HepG2 (cell line): ENCODE measurements at regions not wholly inside any gene's neighbourhood (a gene's known extent, or its start where the extent isn't known, plus 50 kb on each side); places are given as distances from the start of the nearest gene placed in this dataset.

Experiments used
- ATAC-seq: fragments of 200-7000 bp; cut with Tn5 transposase; 3 replicates; pipeline ENCODE4 v1.9.1; 2020; ENCODE audit warnings: mild to moderate bottlenecking, moderate library complexity
- BruUV-seq: library from RNA; stranded (reverse); fragments of 400-500 nt; replicated peaks from 2 replicates; lab custom pipeline; 2021; lab: Mats Ljungman, UMichigan
- CTCF ChIA-PET: fragments of 300-600 bp; formaldehyde crosslinking; extraction: SDS; loops from one replicate; lab custom pipeline; 2021; ENCODE audit warnings: low total read pairs, inconsistent platforms, low intra/inter-chr PET ratio; lab: Yijun Ruan, JAX
- POLR2A ChIA-PET: fragments of 350-600 bp; sonication (Branson Sonifier 250); formaldehyde crosslinking; loops from one replicate; lab custom pipeline; 2020; ENCODE audit warnings: antibody characterized with exemption, inconsistent platforms; lab: Yijun Ruan, JAX
- DNase-seq: peaks from one replicate; pipeline ENCODE4 v3.0.0-alpha.2; 2015; ENCODE audit warnings: low spot score
- FAIRE-seq: peaks from 3 replicates; lab custom pipeline; 2011; peaks lifted over from hg19 to GRCh38; lab: Jason Lieb, UNC
- H2AFZ ChIP-seq: one replicate; pipeline ENCODE4 v1.6.1; 2011; ENCODE audit warnings: low read length, inconsistent platforms
- H3K27ac ChIP-seq: fragments of 300-600 bp; 3 replicates; pipeline ENCODE4 v1.8.0; 2011; ENCODE audit warnings: mixed run types, mild to moderate bottlenecking, mixed read lengths, low read length, inconsistent platforms; ENCODE audit not compliant: insufficient read depth; ENCODE audit errors: extremely low read length
- H3K27me3 ChIP-seq, 2 experiments: fragments of 200-600 bp in 1 of 2; 2 replicates in 1 of 2; 3 replicates in 1 of 2; pipeline versions ENCODE4 v1.6.0 to v1.8.0; 2011; ENCODE audit warnings: low read length in 2 of 2, mild to moderate bottlenecking in 2 of 2, moderate library complexity in 2 of 2, inconsistent platforms in 1 of 2; ENCODE audit not compliant: insufficient read depth in 2 of 2, control insufficient read depth in 1 of 2
- H3K36me3 ChIP-seq, 2 experiments: fragments of 200-600 bp in 1 of 2; replicated peaks in 1 of 2; 2 replicates in 1 of 2; 3 replicates in 1 of 2; pipeline versions ENCODE4 v1.5.1 to v1.8.0; 2011; ENCODE audit warnings: low read length in 2 of 2, inconsistent platforms in 1 of 2; ENCODE audit not compliant: insufficient read depth in 2 of 2, control insufficient read depth in 1 of 2
- H3K4me1 ChIP-seq: 2 replicates; pipeline ENCODE4 v1.5.1; 2012; ENCODE audit warnings: low read length, inconsistent platforms; ENCODE audit not compliant: insufficient read depth
- H3K4me2 ChIP-seq: 2 replicates; pipeline ENCODE4 v1.6.0; 2011; ENCODE audit warnings: low read depth, low read length, inconsistent platforms
- H3K4me3 ChIP-seq, 3 experiments: fragments of 200-600 bp in 1 of 3; sonication (generic), shearing (Covaris generic) in 1 of 3; replicated peaks in 1 of 3; 2 replicates each; pipeline ENCODE4 v1.5.1; 2011 to 2016; ENCODE audit warnings: low read length in 3 of 3, inconsistent platforms in 2 of 3, low read depth in 2 of 3, mild to moderate bottlenecking in 2 of 3, control low read depth in 1 of 3, mixed read lengths in 1 of 3; ENCODE audit not compliant: insufficient read depth in 1 of 3
- H3K79me2 ChIP-seq: one replicate; pipeline ENCODE4 v1.6.1; 2011; ENCODE audit warnings: low read length, inconsistent platforms; ENCODE audit not compliant: insufficient read depth
- H3K9ac ChIP-seq: 2 replicates; pipeline ENCODE4 v1.6.0; 2011; ENCODE audit warnings: mild to moderate bottlenecking, low read depth, low read length, inconsistent platforms; ENCODE audit not compliant: insufficient read depth
- H3K9me3 ChIP-seq: 2 replicates; pipeline ENCODE4 v1.5.1; 2012; ENCODE audit warnings: mild to moderate bottlenecking, low read length
- H4K20me1 ChIP-seq: 2 replicates; pipeline ENCODE4 v1.6.0; 2011; ENCODE audit warnings: inconsistent platforms, mild to moderate bottlenecking, low read length, moderate library complexity; ENCODE audit not compliant: insufficient read depth
- AHDC1 ChIP-seq: sonication (generic); formaldehyde crosslinking; IDR thresholded peaks from 2 replicates; pipeline ENCODE4 v1.5.1; 2020; ENCODE audit warnings: mild to moderate bottlenecking, missing genetic modification reagents, borderline replicate concordance
- CTCF ChIP-seq: sonication (generic); formaldehyde crosslinking; IDR thresholded peaks from 2 replicates; pipeline ENCODE4 v1.5.0; 2020; ENCODE audit warnings: mild to moderate bottlenecking, missing genetic modification reagents, moderate library complexity
- HOXA3 ChIP-seq: sonication (generic); formaldehyde crosslinking; IDR thresholded peaks from 2 replicates; pipeline ENCODE4 v1.5.0; 2020; ENCODE audit warnings: missing genetic modification reagents
- KAT7 ChIP-seq: IDR thresholded peaks from 2 replicates; pipeline ENCODE4 v1.6.1; 2018; ENCODE audit warnings: borderline replicate concordance, missing compliant biosample characterization
- KDM1A ChIP-seq: IDR thresholded peaks from 2 replicates; pipeline ENCODE4 v1.6.1; 2016; ENCODE audit warnings: missing compliant biosample characterization
- STAG1 ChIP-seq: sonication (generic); formaldehyde crosslinking; IDR thresholded peaks from 2 replicates; pipeline ENCODE4 v1.4.0; 2020; ENCODE audit warnings: missing genetic modification reagents
- TBX3 ChIP-seq: fragments of 450-650 bp; IDR thresholded peaks from 2 replicates; pipeline ENCODE4 v1.6.1; 2017; ENCODE audit warnings: antibody characterized with exemption, mild to moderate bottlenecking, inconsistent platforms, borderline replicate concordance
- ZFYVE20 ChIP-seq: sonication (generic); formaldehyde crosslinking; IDR thresholded peaks from 2 replicates; pipeline ENCODE4 v1.8.0; 2023; ENCODE audit warnings: low read depth, mild to moderate bottlenecking, moderate library complexity, missing genetic modification reagents, borderline replicate concordance
- ZNF512 ChIP-seq: sonication (generic); formaldehyde crosslinking; IDR thresholded peaks from 2 replicates; pipeline ENCODE4 v1.4.0; 2020; ENCODE audit warnings: mild to moderate bottlenecking, missing genetic modification reagents
- WGBS: methylation state at CpG from one replicate; pipeline ENCODE4 v1.1.6; 2017; ENCODE audit warnings: low lambda C conversion rate; 5-methylcytosine and 5-hydroxymethylcytosine counted together
- in situ Hi-C: cut with HindIII; loops from 2 replicates; pipeline ENCODE4 v1.10.0; 2017; ENCODE audit warnings: low pct_unique_long_range_greater_than_20kb; ENCODE audit not compliant: extremely low pct_ligation_motif_present
- intact Hi-C: fragments of 100-400 bp; cut with micrococcal nuclease; formaldehyde crosslinking; loops from one replicate; pipeline ENCODE4 v1.10.0; 2022; ENCODE audit not compliant: unreplicated experiment

- no peak for FAIRE-seq
- BruUV-seq, result no TSS peak
- Histone ChIP-seq H3K9ac (no peak overlapping the region), H3K27ac (no peak overlapping the region), H3K4me1 (no peaks in the 10 kb centered on the region), H3K79me2 (no peaks in the 10 kb centered on the region), H4K20me1 (no peaks in the 10 kb centered on the region), H3K27me3 (no peaks in the 10 kb centered on the region; a peak in 2 of 5 replicates), H3K36me3 (no peaks in the 10 kb centered on the region), H3K4me3 (no peak overlapping the region), H3K4me2 (no peak overlapping the region)
- POLR2A ChIA-PET, result no interaction called here
- WGBS, result under 1% methylated on average over 5 of the region's 5 CpGs
- peak; percentile 8 for DNase-seq
- in situ Hi-C loops, result no loop called here
- no peak for TF ChIP-seq KDM1A (CRISPR knock-in tag)
- TF ChIP-seq KAT7, result no peak
- TF ChIP-seq AHDC1, result no peak
- TF ChIP-seq TBX3, result no peak
- TF ChIP-seq STAG1, result peak; percentile 13
- no peak for TF ChIP-seq ZFYVE20
- TF ChIP-seq ZNF512 (CRISPR knock-in tag), result no peak
- no peak for TF ChIP-seq HOXA3
- TF ChIP-seq CTCF (CRISPR knock-in tag), result peak; percentile 39
- TF ChIP-seq, all 625 proteins: peak for 2
- intact Hi-C loops, result no loop called here
- Histone ChIP-seq H2AFZ (no peak overlapping the region), H3K9me3 (no peaks in the 10 kb centered on the region)
- ATAC-seq, result peak; percentile 72
- CTCF ChIA-PET, result no interaction called here
Measured at GRCh38 chr18:75896865-75897264, 469.4 kb upstream of the SMIM21 start.
